ENCODE measurements at regions not wholly inside any gene's neighbourhood (a gene's known extent, or its start where the extent isn't known, plus 50 kb on each side); places are given as distances from the start of the nearest gene placed in this dataset.

DNA sequence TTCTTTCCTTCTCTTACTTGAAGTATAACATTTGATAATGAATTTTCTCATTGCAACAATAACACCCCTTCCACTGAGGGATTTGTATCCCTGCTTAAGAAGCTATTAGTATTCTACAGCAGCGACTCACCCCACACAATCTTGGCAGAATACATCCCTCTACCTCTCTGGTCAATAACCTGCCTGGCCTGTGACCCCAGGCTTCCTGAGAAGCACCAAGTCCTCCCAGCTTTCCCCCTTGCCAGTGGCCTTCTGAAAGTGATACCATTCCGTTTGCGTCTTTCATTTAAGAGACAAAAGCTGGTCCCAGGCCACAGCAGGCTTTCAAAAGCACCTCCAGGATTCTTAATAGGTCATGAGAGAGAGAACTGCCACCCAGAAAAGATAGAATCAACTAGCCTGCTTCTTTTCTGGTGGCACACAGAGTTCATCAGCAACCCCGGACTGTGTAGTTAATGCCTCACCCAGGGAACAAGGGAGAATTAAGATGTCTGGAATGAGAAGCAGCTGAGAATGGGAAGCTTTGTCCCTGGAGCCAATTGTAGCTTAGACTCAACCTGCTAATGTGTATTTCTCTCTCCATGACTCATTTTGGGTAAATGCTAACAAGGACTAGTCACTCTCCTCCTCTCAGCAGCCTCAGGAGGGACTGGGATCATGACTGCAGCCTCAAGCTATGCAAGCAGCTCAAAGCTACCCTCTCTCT lies 101.0 kb upstream of the CPNE4 start:
- TF ChIP-seq, protein P1, sequence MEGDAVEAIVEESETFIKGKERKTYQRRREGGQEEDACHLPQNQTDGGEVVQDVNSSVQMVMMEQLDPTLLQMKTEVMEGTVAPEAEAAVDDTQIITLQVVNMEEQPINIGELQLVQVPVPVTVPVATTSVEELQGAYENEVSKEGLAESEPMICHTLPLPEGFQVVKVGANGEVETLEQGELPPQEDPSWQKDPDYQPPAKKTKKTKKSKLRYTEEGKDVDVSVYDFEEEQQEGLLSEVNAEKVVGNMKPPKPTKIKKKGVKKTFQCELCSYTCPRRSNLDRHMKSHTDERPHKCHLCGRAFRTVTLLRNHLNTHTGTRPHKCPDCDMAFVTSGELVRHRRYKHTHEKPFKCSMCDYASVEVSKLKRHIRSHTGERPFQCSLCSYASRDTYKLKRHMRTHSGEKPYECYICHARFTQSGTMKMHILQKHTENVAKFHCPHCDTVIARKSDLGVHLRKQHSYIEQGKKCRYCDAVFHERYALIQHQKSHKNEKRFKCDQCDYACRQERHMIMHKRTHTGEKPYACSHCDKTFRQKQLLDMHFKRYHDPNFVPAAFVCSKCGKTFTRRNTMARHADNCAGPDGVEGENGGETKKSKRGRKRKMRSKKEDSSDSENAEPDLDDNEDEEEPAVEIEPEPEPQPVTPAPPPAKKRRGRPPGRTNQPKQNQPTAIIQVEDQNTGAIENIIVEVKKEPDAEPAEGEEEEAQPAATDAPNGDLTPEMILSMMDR (IDR thresholded peaks at IDR 0.05) = no peak
- TF ChIP-seq EZH2 (IDR thresholded peaks at IDR 0.05) (no peak), EZH2phosphoT487 (IDR thresholded peaks at IDR 0.05) (no peak)
